Lower leg skin (tissue), 4 donors: ENCODE measurements at regions not wholly inside any gene's neighbourhood (a gene's known extent, or its start where the extent isn't known, plus 50 kb on each side); places are given as distances from the start of the nearest gene placed in this dataset.

ENCODE experiments used
- DNase-seq, 2 donors: peaks; one replicate each; pipeline ENCODE4 v3.0.0-alpha.2; 2019; ENCODE audit warnings: low spot score in 2 of 2
- H3K4me3 ChIP-seq: fragments of 200-600 bp; sonication (generic); 2 replicates; pipeline ENCODE4 v1.5.1; 2017; ENCODE audit warnings: mild to moderate bottlenecking, low read depth; ENCODE audit not compliant: poor library complexity, severe bottlenecking
- CTCF ChIP-seq, 3 donors: fragments of 450-650 bp; IDR thresholded peaks; one replicate each; pipeline ENCODE4 v1.5.1; 2016; ENCODE audit warnings: antibody characterized with exemption in 3 of 3, mild to moderate bottlenecking in 3 of 3, moderate library complexity in 2 of 3
- POLR2A ChIP-seq, 2 donors: fragments of 450-650 bp; IDR thresholded peaks; one replicate each; pipeline ENCODE4 v1.6.1; 2016 to 2017; ENCODE audit warnings: antibody characterized with exemption in 2 of 2, mild to moderate bottlenecking in 1 of 2, moderate library complexity in 1 of 2
- WGBS, 2 donors: methylation state at CpG; one replicate each; pipeline ENCODE4 v1.1.5; 2018; 5-methylcytosine and 5-hydroxymethylcytosine counted together
- intact Hi-C: fragments of 100-400 bp; cut with DNase I; formaldehyde crosslinking; loops from one replicate; pipeline ENCODE4 v1.15.0; 2023; ENCODE audit warnings: low total_unique reads

- DNase-seq = no peak
- TF ChIP-seq CTCF (IDR thresholded peaks at IDR 0.05) (no peak), POLR2A (IDR thresholded peaks at IDR 0.05) (no peak)
- 69 to 82% methylated on average over 6 of the region's 6 CpGs for WGBS, 2 donors
- intact Hi-C loops = no loop called here
- H3K4me3 ChIP-seq = no peak overlapping the region
Observed at GRCh38 chr5:74122979-74123590, 497.1 kb downstream of the ARHGEF28 start.

GRCh38 chr5:74122175-74122574, 496.2 kb downstream of the ARHGEF28 start:
- TF ChIP-seq POLR2A (IDR thresholded peaks at IDR 0.05) = no peak
- intact Hi-C loops = no loop called here
- 78 to 82% methylated on average over 1 of the region's 1 CpG for WGBS, 2 donors
- DNase-seq = no peak
- no peak overlapping the region for H3K4me3 ChIP-seq

GRCh38 chr5:74120585-74120984, 494.6 kb downstream of the ARHGEF28 start:
- no peak overlapping the region for H3K4me3 ChIP-seq
- TF ChIP-seq CTCF (IDR thresholded peaks at IDR 0.05) = no peak
- no peak for TF ChIP-seq POLR2A (IDR thresholded peaks at IDR 0.05)
- 85 to 87% methylated on average over 3 of the region's 3 CpGs for WGBS, 2 donors
- DNase-seq = no peak
- intact Hi-C loops = no loop called here

- TF ChIP-seq POLR2A (IDR thresholded peaks at IDR 0.05) = no peak
- no peak for TF ChIP-seq CTCF (IDR thresholded peaks at IDR 0.05)
- WGBS, 2 donors = 45 to 60% methylated on average over 2 of the region's 2 CpGs
- DNase-seq = no peak
- intact Hi-C loops = no loop called here
- no peak overlapping the region for H3K4me3 ChIP-seq
Observed at GRCh38 chr5:74118071-74118470, 492.1 kb downstream of the ARHGEF28 start.

- no peak overlapping the region for H3K4me3 ChIP-seq
- intact Hi-C loops = no loop called here
- DNase-seq = no peak
- TF ChIP-seq CTCF (IDR thresholded peaks at IDR 0.05) (no peak), POLR2A (IDR thresholded peaks at IDR 0.05) (no peak)
- WGBS, 2 donors = 60 to 76% methylated on average over 3 of the region's 3 CpGs
Observed at GRCh38 chr5:74116984-74117383, 491.0 kb downstream of the ARHGEF28 start.

GRCh38 chr5:74116266-74116665, 490.3 kb downstream of the ARHGEF28 start:
- TF ChIP-seq POLR2A (IDR thresholded peaks at IDR 0.05) = no peak
- no peak for TF ChIP-seq CTCF (IDR thresholded peaks at IDR 0.05)
- 89 to 94% methylated on average over 1 of the region's 1 CpG for WGBS, 2 donors
- DNase-seq = no peak
- H3K4me3 ChIP-seq = no peak overlapping the region
- intact Hi-C loops = no loop called here
